HG02678 (cell line): ENCODE measurements at regions not wholly inside any gene's neighbourhood (a gene's known extent, or its start where the extent isn't known, plus 50 kb on each side); places are given as distances from the start of the nearest gene placed in this dataset.

ENCODE experiments used
- ATAC-seq: cut with Tn5 transposase; IDR thresholded peaks from one replicate; pipeline ENCODE4 v1.9.1; 2021; ENCODE audit warnings: mild to moderate bottlenecking, moderate library complexity; ENCODE audit not compliant: unreplicated experiment

DNA sequence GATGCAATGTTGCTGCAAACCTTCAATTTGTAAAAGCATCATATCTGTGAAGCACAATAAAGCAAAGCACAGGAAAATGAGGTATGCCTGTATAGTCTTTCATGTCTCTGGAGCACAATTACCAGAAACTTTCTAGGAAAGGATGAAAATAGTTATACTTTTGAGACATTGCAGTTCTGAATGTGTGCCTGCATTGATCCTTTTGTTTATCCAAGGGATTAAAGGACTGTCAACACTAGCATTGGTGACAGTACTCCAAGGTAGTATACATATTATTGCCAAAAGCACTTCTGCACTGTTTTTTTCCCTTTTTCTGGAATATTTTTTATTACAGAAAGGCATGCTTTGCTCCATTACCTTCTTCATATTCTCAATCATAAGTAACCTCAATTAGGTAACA lies 476.0 kb downstream of the GABRG1 start:
- ATAC-seq = no peak

GRCh38 chr4:45646885-45647590 lies 476.8 kb downstream of the GABRG1 start:
- ATAC-seq = no peak

DNA sequence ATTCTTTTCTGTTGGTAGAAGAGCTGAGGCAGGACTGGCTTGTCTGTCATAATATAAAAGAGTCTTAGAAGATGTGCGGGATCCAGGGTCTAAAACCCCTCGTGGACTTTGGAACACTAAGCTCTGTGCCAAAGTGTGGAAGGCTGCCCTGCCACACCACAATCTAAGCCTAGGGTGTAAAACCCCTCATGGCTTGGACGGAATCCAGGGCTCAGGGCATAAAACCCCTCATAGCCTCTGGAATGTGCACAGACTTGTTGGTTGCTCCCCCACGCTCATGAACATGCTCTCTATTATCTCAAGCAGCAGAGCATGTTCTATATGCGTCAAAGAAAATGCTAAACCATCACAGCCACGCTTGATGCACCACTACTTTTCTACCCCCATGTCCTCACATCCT lies 483.6 kb downstream of the GABRG1 start:
- no peak for ATAC-seq

DNA sequence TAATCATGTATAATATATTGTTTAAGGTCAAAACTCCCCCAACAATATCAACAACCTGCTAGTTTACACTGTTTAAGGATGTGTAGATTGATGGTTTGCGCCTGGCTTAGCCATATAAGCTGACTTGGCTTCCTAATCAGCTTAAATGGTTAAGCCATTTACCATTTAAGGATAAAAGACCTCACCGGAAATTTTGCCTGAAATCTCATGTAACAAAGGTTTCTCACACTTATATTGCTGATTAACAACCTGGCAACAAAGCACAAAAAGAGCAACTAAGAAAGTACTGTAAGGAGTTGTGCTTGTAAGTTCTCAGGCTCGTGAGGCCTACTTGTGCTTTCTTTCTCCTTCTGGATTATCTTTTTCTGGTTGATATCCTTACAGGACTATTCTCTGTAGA lies 485.2 kb downstream of the GABRG1 start:
- ATAC-seq = no peak

GRCh38 chr4:45636175-45636574 lies 487.7 kb downstream of the GABRG1 start:
- ATAC-seq = no peak

DNA sequence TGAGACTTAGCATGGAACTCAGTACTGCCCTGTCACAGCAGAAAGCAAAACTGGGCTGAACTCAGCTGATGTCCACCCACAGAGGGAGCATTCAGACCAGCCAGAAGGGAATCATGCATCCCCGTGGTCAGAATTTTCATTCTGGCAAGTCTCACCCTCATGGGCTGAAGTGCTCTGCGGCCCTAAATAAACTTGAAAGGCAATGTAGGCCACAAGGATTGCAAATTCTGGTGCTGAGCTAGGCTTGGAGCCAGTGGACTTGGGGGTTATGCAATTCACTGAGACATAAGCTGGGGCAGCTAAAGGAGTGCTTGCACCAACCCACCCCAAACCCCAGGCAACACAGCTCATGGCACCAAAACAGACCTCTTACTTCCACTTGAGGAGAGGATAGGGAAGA lies 494.1 kb downstream of the GABRG1 start:
- no peak for ATAC-seq

GRCh38 chr4:45621971-45622370 lies 501.9 kb downstream of the GABRG1 start:
- no peak for ATAC-seq

GRCh38 chr4:45620808-45621207 lies 503.0 kb downstream of the GABRG1 start:
- no peak for ATAC-seq

DNA sequence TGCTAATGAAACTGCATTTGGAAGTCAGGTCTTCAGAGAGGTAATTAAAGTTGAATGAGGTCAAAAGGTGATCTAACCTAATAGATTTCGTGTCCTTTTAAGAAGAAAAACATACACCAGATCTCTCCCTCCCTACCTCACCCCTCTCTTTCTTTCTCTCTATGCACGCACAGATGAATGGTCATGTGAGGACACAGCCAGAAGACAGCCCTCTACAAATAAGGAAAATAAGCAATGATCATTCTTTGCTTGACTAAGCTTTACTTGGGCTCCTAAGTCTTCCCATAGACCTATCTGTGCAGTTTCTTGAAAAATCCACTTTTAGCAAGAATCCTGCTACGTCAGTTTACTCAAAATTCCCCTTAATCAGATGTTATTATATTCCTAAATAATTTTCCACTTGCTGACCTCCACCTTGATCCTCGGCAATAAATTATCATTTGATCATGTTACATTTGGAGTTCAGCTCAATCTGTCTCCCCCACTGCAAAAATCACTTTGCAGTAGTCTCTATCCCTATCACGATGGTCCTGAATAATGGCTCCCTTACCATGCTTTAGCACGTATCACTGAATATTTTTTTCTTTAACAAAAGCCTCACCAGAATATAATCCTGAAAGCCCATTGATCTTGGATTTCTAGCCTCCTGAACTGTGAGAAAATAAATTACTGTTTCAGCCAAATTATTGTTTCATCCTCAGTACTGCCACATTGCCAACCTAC lies 527.3 kb downstream of the GABRG1 start:
- no peak for ATAC-seq

- no peak for ATAC-seq
Measured at GRCh38 chr4:45580334-45580733, 543.5 kb downstream of the GABRG1 start.

DNA sequence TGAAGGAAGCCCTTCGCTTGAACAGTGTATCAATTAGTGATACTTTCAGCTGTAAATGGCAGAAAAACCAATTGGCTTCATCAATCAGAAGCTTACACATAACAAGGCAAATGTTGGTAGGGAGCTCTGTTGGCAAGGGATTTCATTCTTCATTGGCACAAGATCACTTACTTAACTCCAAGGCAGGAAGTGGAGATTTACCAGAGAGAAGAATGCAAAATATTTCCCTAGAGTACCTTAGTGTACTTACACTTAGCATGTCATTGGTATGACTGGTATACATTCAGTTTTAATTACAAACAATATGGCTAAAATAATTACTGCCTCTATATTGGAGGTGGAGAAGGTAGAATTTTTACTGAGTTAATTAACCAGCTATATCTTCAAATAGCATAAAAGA lies 545.0 kb downstream of the GABRG1 start:
- no peak for ATAC-seq

DNA sequence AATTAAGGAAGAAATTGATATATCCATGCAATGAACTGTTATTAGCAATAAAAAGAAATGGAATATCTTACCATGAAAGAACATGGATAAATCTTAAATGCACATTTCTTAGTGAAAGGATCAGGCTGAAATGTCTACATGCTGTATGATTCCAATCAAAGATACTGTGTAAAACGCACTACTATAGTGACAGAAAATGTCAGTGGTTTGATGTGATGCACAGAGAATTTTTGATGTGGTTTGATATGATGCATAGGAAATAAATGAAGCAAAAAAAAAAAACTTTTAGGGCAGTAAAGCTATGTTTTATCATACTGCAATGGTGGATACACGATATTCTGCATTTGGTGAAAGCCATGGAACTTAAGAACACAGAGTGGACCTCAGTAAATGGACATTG lies 547.6 kb downstream of the GABRG1 start:
- no peak for ATAC-seq

- ATAC-seq = no peak
Measured at GRCh38 chr4:45569619-45570018, 554.2 kb downstream of the GABRG1 start.

DNA sequence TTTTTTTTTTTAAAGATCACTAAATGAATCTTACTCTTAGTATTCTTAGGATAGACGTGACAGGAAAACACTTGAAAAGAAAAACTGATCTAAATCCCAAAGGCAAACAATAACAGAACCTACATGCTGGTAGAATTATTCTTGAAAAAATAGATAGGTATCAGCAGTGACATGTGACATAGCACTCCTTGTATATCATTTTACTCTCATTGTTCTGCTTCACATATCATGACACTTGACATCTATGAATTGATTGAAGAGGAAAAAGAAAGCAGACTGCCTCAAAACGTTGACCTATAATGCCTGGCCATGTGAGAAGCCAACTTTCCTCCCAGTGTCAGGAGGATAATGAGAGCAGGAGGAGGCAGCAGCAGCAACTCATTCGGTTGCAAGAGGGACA lies 555.2 kb downstream of the GABRG1 start:
- ATAC-seq = no peak

GRCh38 chr4:45566896-45567603 lies 556.8 kb downstream of the GABRG1 start:
- ATAC-seq = no peak

- no peak for ATAC-seq
Measured at GRCh38 chr4:45554423-45554822, 569.4 kb downstream of the GABRG1 start.

DNA sequence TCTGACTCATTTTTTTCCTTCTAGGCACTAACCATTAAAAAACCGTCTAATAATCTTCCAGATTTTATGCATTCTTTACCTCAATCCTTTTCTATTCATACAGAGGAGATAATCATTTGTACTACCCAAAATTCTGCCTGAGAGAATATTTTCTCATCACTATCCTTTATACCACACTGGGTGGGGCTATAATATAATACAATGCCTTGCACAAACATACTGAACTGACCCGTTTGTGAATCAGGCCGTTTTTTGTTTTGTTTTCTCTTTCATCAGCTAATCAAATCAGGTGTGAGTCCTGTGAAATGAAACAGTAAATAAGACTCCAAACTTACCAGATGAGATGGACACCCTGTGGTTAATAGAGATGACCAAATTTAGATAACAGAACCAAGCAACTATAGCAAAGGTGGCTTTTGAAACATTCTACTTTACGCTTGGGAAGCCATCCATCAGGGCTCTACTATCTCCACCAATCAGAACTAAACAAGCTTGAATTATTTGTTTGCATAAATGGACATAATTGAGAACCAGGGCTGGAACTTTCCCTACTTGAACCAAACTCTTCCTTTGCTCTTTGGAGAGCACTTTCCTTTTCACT lies 573.0 kb downstream of the GABRG1 start:
- no peak for ATAC-seq

DNA sequence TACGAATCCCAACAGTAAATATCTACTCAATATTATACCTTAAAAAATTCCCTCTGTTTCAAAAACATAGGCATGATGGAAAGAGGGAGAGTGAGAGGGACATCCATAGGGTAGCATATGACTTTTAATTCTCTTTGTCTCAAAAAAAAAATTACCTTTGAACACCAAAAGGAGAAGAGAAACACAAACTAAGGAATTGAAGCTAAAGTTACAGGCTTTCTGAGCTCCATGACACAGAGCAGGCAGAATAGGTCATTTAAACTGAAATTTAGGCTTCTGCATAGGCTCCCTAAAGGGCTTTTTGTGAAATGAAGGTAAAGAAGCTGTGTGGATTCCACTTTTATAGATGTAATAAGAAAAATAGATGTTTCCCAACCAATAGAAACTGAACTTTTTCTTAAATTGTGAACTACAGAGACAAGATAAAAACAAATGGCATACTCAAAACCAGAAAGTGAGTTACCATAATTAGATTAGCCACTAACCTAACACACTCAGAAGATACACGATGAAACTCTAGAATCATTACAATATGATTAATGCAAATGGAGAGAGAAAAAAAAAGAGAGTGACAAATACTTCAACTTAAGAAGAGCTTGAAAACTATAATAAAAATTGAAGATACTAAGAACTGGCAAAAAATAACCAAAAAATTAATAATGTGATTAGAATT lies 584.6 kb downstream of the GABRG1 start:
- no peak for ATAC-seq

GRCh38 chr4:45530498-45530897 lies 593.4 kb downstream of the GABRG1 start:
- ATAC-seq = no peak

DNA sequence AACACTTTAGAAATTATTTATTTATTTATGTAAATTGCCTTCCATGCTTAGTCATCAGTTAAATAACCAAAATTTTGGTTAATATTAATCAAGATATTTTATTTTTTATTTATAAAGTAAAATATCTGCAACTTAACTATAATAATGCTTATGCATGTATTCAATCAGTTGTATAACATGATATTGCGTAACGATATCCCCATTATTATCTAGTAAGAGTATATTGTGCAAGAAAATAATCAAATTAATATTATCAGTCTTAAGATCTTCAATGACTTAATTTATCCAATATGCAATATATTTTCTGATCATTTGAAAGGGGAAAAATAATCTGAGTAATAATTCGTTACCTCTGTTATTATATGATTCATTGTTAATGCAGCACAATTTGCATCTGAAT lies 596.7 kb downstream of the GABRG1 start:
- no peak for ATAC-seq

- no peak for ATAC-seq
Measured at GRCh38 chr4:45518832-45519231, 605.0 kb downstream of the GABRG1 start.
